Upper lobe of right lung (tissue), 1 donor: ENCODE measurements at regions not wholly inside any gene's neighbourhood (a gene's known extent, or its start where the extent isn't known, plus 50 kb on each side); places are given as distances from the start of the nearest gene placed in this dataset.
"Not testable (repeated sequence)": the region's sequence is repeated elsewhere in the genome, so short reads cannot be mapped to it uniquely, and the experiment has no call there.

Experiments used
- ATAC-seq: fragments of 200-7000 bp; cut with Tn5 transposase; one replicate; pipeline ENCODE4 v1.9.1; 2020; ENCODE audit warnings: mild to moderate bottlenecking, moderate library complexity
- DNase-seq: peaks from one replicate; pipeline ENCODE4 v3.0.0-alpha.2; 2020
- H3K27ac ChIP-seq: fragments of 200-600 bp; one replicate; pipeline ENCODE4 v1.8.0; 2022
- H3K27me3 ChIP-seq: fragments of 200-600 bp; one replicate; pipeline ENCODE4 v1.8.0; 2022; ENCODE audit warnings: mild to moderate bottlenecking
- H3K36me3 ChIP-seq: fragments of 200-600 bp; one replicate; pipeline ENCODE4 v1.8.0; 2022
- H3K4me1 ChIP-seq: fragments of 200-600 bp; one replicate; pipeline ENCODE4 v1.8.0; 2022
- H3K4me3 ChIP-seq: fragments of 200-600 bp; one replicate; pipeline ENCODE4 v1.8.0; 2022; ENCODE audit warnings: mild to moderate bottlenecking
- H3K9me3 ChIP-seq: fragments of 200-600 bp; one replicate; pipeline ENCODE4 v1.8.0; 2022
- CTCF ChIP-seq: fragments of 200-600 bp; IDR thresholded peaks from one replicate; pipeline ENCODE4 v1.8.0; 2022; ENCODE audit warnings: antibody characterized with exemption
- intact Hi-C: fragments of 100-400 bp; cut with DNase I; formaldehyde crosslinking; loops from one replicate; pipeline ENCODE4 v1.11.0; 2022
- donor health status: DM: no; HTN: yes; CAD: no; lungs with severe emphysema.

GRCh38 chr10:35959252-35959651, 317.2 kb upstream of the FZD8 start:
- intact Hi-C loops = no loop called here
- H3K27me3 ChIP-seq = no peaks in the 10 kb centered on the region
- no peak overlapping the region for H3K27ac ChIP-seq
- no peaks in the 10 kb centered on the region for H3K9me3 ChIP-seq
- H3K4me3 ChIP-seq = no peak overlapping the region
- ATAC-seq (no peak), DNase-seq (no peak)
- no peaks in the 10 kb centered on the region for H3K4me1 ChIP-seq
- no peaks in the 10 kb centered on the region for H3K36me3 ChIP-seq
- TF ChIP-seq CTCF = no peak

GRCh38 chr10:35958609-35959008, 316.5 kb upstream of the FZD8 start:
- ATAC-seq, H3K4me3 ChIP-seq, H3K4me1 ChIP-seq, H3K36me3 ChIP-seq, H3K27me3 ChIP-seq, H3K27ac ChIP-seq, H3K9me3 ChIP-seq, intact Hi-C loops, DNase-seq: not testable (repeated sequence)

GRCh38 chr10:35950701-35951100, 308.6 kb upstream of the FZD8 start:
- Histone ChIP-seq H3K27me3 (no peaks in the 10 kb centered on the region), H3K4me3 (no peak overlapping the region), H3K9me3 (no peaks in the 10 kb centered on the region), H3K4me1 (no peaks in the 10 kb centered on the region), H3K36me3 (no peaks in the 10 kb centered on the region), H3K27ac (no peak overlapping the region)
- DNase-seq (no peak), ATAC-seq (no peak)
- TF ChIP-seq CTCF = no peak
- intact Hi-C loops = no loop called here

GRCh38 chr10:35950226-35950625, 308.1 kb upstream of the FZD8 start:
- H3K4me1 ChIP-seq = no peaks in the 10 kb centered on the region
- TF ChIP-seq CTCF = no peak
- intact Hi-C loops = no loop called here
- no peak overlapping the region for H3K4me3 ChIP-seq
- H3K27me3 ChIP-seq = no peaks in the 10 kb centered on the region
- no peak for DNase-seq
- ATAC-seq = no peak
- no peak overlapping the region for H3K27ac ChIP-seq
- no peaks in the 10 kb centered on the region for H3K36me3 ChIP-seq
- no peaks in the 10 kb centered on the region for H3K9me3 ChIP-seq

- no peak for TF ChIP-seq CTCF
- H3K36me3 ChIP-seq = no peaks in the 10 kb centered on the region
- DNase-seq (no peak), ATAC-seq (no peak)
- no peaks in the 10 kb centered on the region for H3K4me1 ChIP-seq
- H3K27ac ChIP-seq = no peak overlapping the region
- no peaks in the 10 kb centered on the region for H3K27me3 ChIP-seq
- H3K4me3 ChIP-seq = no peak overlapping the region
- intact Hi-C loops = no loop called here
- no peaks in the 10 kb centered on the region for H3K9me3 ChIP-seq
These were observed 307.7 kb upstream of the FZD8 start for GRCh38 chr10:35949811-35950211.

- no peaks in the 10 kb centered on the region for H3K27me3 ChIP-seq
- H3K27ac ChIP-seq = no peak overlapping the region
- H3K9me3 ChIP-seq = no peaks in the 10 kb centered on the region
- DNase-seq (no peak), ATAC-seq (no peak)
- no peaks in the 10 kb centered on the region for H3K4me1 ChIP-seq
- no peaks in the 10 kb centered on the region for H3K36me3 ChIP-seq
- H3K4me3 ChIP-seq = no peak overlapping the region
- intact Hi-C loops = no loop called here
- no peak for TF ChIP-seq CTCF
These were observed 304.5 kb upstream of the FZD8 start for GRCh38 chr10:35946556-35946955.
